ENCODE measurements at regions not wholly inside any gene's neighbourhood (a gene's known extent, or its start where the extent isn't known, plus 50 kb on each side); places are given as distances from the start of the nearest gene placed in this dataset.

DNA sequence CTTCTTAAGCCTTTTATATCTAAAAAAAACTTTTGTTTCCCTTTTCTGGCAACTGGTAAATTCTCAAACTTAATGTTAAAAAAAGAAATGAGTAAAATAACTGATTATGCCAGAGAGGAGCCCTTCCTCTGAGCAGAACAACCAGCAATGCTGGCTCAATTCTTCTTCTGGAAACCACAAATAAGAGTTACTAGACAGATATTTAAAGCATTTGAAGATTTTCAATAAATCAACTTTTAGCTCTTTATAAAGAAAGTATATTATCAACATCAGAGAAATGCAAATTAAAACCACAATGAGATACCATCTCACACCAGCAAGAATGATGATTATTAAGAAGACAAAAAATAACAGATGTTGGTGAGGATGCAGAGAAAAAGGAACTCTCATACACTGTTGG, 61.1 kb upstream of the TCF21 start:
- ChIA-PET CTCF (interaction anchor here (0.7 kb wide), 1 partner anchor 1136 kb away, joined by 3 read pairs; no protein-coding TSS in a partner anchor), POLR2A (ENCODE audit: low non-redundant PET) (no interaction called here)
- no peak for DNase-seq (ENCODE audit: low spot score)
- TF ChIP-seq, protein P1, sequence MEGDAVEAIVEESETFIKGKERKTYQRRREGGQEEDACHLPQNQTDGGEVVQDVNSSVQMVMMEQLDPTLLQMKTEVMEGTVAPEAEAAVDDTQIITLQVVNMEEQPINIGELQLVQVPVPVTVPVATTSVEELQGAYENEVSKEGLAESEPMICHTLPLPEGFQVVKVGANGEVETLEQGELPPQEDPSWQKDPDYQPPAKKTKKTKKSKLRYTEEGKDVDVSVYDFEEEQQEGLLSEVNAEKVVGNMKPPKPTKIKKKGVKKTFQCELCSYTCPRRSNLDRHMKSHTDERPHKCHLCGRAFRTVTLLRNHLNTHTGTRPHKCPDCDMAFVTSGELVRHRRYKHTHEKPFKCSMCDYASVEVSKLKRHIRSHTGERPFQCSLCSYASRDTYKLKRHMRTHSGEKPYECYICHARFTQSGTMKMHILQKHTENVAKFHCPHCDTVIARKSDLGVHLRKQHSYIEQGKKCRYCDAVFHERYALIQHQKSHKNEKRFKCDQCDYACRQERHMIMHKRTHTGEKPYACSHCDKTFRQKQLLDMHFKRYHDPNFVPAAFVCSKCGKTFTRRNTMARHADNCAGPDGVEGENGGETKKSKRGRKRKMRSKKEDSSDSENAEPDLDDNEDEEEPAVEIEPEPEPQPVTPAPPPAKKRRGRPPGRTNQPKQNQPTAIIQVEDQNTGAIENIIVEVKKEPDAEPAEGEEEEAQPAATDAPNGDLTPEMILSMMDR (conservative IDR thresholded peaks at IDR 0.05; ENCODE audit: low read depth), result no peak
- H3K27ac ChIP-seq, result no peak overlapping the region

DNA sequence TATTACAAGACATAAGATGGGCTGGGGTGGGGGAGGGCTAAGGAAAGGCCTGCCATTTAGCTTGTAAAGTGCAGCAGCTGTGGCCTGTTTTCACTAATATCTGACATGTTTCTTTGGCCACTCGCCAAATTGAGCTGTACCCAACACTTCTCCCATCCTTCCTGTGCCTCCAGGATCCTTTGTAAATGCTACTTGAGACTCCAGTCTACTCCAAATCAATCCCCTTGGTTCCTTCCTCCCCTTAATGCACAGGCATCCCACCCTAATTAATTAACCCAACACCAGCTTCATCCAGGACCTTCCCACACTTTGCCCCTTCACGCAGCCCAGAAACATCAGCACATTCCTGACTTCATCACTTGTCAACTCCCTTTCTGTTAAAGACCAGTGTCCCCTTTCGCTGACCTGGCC, 55.0 kb upstream of the TCF21 start:
- CTCF ChIA-PET, result no interaction called here
- POLR2A ChIA-PET (ENCODE audit: low non-redundant PET), result no interaction called here
- DNase-seq (ENCODE audit: low spot score), result no peak
- TF ChIP-seq, protein P1 (conservative IDR thresholded peaks at IDR 0.05; ENCODE audit: low read depth), result no peak
- H3K27ac ChIP-seq, result no peak overlapping the region

DNA sequence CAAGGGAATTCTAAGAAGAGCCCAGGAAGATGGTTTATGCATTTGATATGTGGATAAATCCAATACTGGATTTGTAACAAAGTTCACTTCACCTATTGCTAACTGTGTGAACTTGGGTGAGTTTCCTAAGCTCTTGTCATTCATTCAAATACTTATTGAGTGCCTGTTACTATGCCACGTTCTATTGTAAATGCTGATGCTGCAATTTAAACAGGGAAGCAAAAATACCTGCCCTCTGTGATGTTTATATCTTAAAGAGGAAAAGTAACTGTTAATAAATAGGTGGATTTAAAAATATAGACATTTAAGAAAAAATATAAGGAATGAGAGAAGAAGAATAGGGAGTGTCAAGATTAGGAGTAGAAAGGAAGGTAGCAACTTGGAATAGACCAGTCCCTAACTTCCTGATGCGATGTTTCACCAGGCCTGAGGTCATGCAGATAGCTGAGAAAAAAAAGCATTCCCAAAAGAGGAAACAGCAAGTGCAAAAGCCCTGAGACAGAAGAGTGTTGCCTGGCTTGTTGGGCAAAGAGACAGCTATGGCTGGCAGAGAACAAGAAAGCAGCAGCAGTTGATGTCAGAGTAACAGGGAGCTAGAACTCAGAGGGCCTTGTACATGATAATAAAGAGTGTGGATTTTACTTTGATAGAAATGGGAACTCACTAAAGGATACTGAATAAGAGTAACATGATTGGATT, 54.3 kb upstream of the TCF21 start:
- POLR2A ChIA-PET (ENCODE audit: low non-redundant PET), result no interaction called here

DNA sequence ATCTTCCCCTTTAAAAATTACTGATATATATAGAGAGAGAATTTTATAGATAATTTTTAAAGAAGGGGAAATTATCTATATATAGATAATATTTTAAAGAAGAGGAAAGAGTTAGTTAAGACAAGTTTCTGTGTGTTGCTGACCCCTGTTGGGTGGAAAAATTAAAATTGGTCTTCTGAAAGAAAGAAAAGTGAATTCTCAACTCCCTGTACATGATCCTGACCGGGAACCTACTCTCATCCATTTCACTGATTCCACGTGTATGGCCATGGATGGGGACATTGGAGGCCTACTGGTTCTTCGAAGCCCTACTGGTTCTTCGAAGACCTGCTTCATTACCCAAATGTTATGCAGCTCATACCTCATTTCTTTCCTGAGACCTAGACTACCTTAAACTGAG, 53.0 kb upstream of the TCF21 start:
- POLR2A ChIA-PET (ENCODE audit: low non-redundant PET), result no interaction called here
- DNase-seq (ENCODE audit: low spot score), result no peak
- H3K27ac ChIP-seq, result no peak overlapping the region
- TF ChIP-seq, protein P1 (conservative IDR thresholded peaks at IDR 0.05; ENCODE audit: low read depth), result no peak
- CTCF ChIA-PET, result interaction anchor here (1.2 kb wide), 1 partner anchor 81 kb away, joined by 5 read pairs; no protein-coding TSS in a partner anchor

More for the DNA sequence above, 54.3 kb upstream of the TCF21 start:
- TF ChIP-seq, protein P1 (conservative IDR thresholded peaks at IDR 0.05; ENCODE audit: low read depth), result no peak
- CTCF ChIA-PET, result interaction anchor here (0.5 to 0.6 kb wide), 2 partner anchors 221 to 266 kb away, joined by 3 to 5 read pairs; no protein-coding TSS in a partner anchor
- no peak for DNase-seq (ENCODE audit: low spot score)
- no peak overlapping the region for H3K27ac ChIP-seq

DNA sequence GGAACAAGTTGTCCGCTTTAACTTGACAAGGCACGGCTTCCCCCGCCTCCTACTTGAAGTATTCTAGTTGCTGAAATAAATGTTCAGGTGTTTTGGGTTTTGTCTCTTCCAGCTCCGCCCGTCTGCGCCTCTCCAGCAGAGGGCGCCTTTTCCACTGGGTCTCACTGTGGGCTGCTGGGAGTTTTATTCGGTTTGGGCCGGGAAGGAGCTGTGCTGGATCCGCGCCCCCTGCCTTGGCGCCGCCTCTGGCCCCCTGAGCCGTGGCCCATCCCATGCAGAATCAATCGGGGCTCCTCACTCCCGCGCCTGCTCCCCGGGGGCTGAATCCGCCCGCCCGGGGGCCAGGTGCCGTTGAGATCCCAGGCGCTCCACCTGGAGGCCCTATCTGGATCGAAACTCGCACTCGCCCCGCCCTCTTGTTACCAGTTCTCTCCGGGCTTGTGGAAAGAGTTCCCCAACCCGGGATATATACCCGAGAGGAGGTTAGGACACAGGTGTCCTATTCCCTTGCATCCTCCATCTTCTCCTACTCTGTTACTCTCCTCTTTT, 51.0 kb upstream of the TCF21 start:
- peak overlapping the region; percentile 33; the same call in 1 of the 2 replicates for H3K27ac ChIP-seq
- CTCF ChIA-PET, result interaction anchor here (0.5 to 3.5 kb wide), 23 partner anchors 8 to 1975 kb away, joined by 3 to 31 read pairs (median 4); no protein-coding TSS in a partner anchor
- POLR2A ChIA-PET (ENCODE audit: low non-redundant PET), result no interaction called here
- TF ChIP-seq, protein P1 (conservative IDR thresholded peaks at IDR 0.05; ENCODE audit: low read depth), result peak; percentile 80
- peak; percentile 63 for DNase-seq (ENCODE audit: low spot score)

Measured in RWPE1 (cell line).